GM12891 (cell line): ENCODE measurements at regions not wholly inside any gene's neighbourhood (a gene's known extent, or its start where the extent isn't known, plus 50 kb on each side); places are given as distances from the start of the nearest gene placed in this dataset.

Experiments used
- POLR2A ChIP-seq: IDR thresholded peaks from 2 replicates; pipeline ENCODE4 v1.6.1; 2011; ENCODE audit warnings: low read depth, low read length, control low read depth
- TAF1 ChIP-seq: IDR thresholded peaks from 2 replicates; pipeline ENCODE4 v1.6.1; 2011; ENCODE audit warnings: low read depth, low read length, control low read depth

- TF ChIP-seq POLR2A (no peak), TAF1 (no peak)
Measured at GRCh38 chr11:8800520-8801110, 110.4 kb upstream of the AKIP1 start.
